Suprapubic skin (tissue), 3 donors: ENCODE measurements at regions not wholly inside any gene's neighbourhood (a gene's known extent, or its start where the extent isn't known, plus 50 kb on each side); places are given as distances from the start of the nearest gene placed in this dataset.

ENCODE experiments used
- CTCF ChIP-seq, 2 donors: fragments of 200-600 bp in 1 of 2; fragments of 450-650 bp in 1 of 2; sonication (generic) in 1 of 2; IDR thresholded peaks; one replicate each; pipeline ENCODE4 v1.5.1; 2016 to 2019; ENCODE audit warnings: antibody characterized with exemption in 2 of 2, mild to moderate bottlenecking in 1 of 2, moderate library complexity in 1 of 2
- POLR2A ChIP-seq, 2 donors: fragments of 450-650 bp; IDR thresholded peaks; one replicate each; pipeline ENCODE4 v1.6.1; 2017; ENCODE audit warnings: antibody characterized with exemption in 2 of 2, mild to moderate bottlenecking in 2 of 2, moderate library complexity in 2 of 2

DNA sequence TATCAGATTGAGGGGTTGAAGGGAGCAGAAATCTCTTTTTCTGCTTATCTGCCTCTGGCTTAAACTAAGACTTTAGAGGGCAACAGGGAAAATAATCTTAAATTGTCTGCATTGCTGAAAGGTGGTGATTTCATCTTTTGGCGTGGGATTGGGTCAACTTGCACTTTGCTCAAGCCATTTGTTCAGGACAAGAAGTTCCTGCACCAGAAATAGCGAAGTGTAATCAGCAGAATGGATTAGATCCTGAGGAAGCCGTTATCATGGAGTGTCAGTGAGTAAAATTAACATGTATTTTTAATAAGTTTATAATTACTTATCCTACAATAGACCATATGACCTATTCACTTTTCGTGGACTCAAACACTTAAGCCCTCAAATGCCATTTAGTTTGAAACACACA lies 249.3 kb downstream of the CD83 start:
- TF ChIP-seq CTCF (IDR thresholded peaks at IDR 0.05) (no peak), POLR2A (IDR thresholded peaks at IDR 0.05) (no peak)
